ENCODE measurements at regions not wholly inside any gene's neighbourhood (a gene's known extent, or its start where the extent isn't known, plus 50 kb on each side); places are given as distances from the start of the nearest gene placed in this dataset.

GRCh38 chr11:30719371-30719770 lies 133.2 kb upstream of the MPPED2 start:
- DNase-seq (no peak), FAIRE-seq (no peak)
- Histone ChIP-seq H3K27me3 (ENCODE audit: control insufficient read depth, insufficient read depth, low read length) (no peaks in the 10 kb centered on the region), H3K4me3 (ENCODE audit: low read length in 3 of 3) (no peak overlapping the region), H3K9me3 (ENCODE audit: control insufficient read depth in 2 of 3, insufficient read depth in 1 of 3, low read length in 3 of 3) (no peaks in the 10 kb centered on the region), H3K27ac (ENCODE audit: low read depth in 2 of 2, low read length in 2 of 2) (no peak overlapping the region), H3K4me1 (ENCODE audit: control insufficient read depth in 2 of 3, insufficient read depth in 2 of 3, low read depth in 1 of 3, low read length in 3 of 3) (no peaks in the 10 kb centered on the region), H3K36me3 (ENCODE audit: control insufficient read depth in 2 of 3, insufficient read depth in 3 of 3, low read length in 3 of 3) (no peaks in the 10 kb centered on the region), H3K9ac (ENCODE audit: low read length in 3 of 3) (no peak overlapping the region)
- intact Hi-C loops (cut with DNase I): no loop called here
- no peak for TF ChIP-seq CTCF (IDR thresholded peaks at IDR 0.05; ENCODE audit: borderline replicate concordance, extremely low read depth, insufficient read depth)

DNA sequence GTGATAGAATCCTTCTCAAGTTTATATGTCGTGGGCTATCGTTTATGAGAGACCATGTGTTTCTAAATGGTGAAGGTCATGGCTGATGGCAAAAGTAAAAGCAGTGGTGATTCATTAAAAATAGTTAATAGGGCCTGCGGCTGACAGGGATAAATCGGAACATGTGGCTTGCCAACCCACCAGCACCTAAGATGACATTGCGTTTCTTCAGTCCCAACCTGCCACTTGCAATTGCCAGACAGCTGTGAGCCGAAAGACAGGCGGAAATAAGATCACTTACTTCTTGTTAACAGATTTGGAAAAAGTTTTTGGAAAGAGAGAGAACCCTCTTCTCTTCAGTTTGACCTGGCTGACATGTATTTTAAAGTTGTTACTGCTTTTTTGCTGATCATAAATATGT lies 131.5 kb upstream of the MPPED2 start:
- FAIRE-seq (no peak), DNase-seq (no peak)
- intact Hi-C loops (cut with DNase I): no loop called here
- no peak overlapping the region for H3K4me3 ChIP-seq (ENCODE audit: low read length in 3 of 3)
- H3K27me3 ChIP-seq (ENCODE audit: control insufficient read depth, insufficient read depth, low read length): no peaks in the 10 kb centered on the region
- no peak overlapping the region for H3K27ac ChIP-seq (ENCODE audit: low read depth in 2 of 2, low read length in 2 of 2)
- H3K9ac ChIP-seq (ENCODE audit: low read length in 3 of 3): no peak overlapping the region
- no peaks in the 10 kb centered on the region for H3K36me3 ChIP-seq (ENCODE audit: control insufficient read depth in 2 of 3, insufficient read depth in 3 of 3, low read length in 3 of 3)
- no peak for TF ChIP-seq CTCF (IDR thresholded peaks at IDR 0.05; ENCODE audit: borderline replicate concordance, extremely low read depth, insufficient read depth)
- no peaks in the 10 kb centered on the region for H3K9me3 ChIP-seq (ENCODE audit: control insufficient read depth in 2 of 3, insufficient read depth in 1 of 3, low read length in 3 of 3)
- H3K4me1 ChIP-seq (ENCODE audit: control insufficient read depth in 2 of 3, insufficient read depth in 2 of 3, low read depth in 1 of 3, low read length in 3 of 3): peaks cover 0 to 4% (median 0%) of the 10 kb centered on the region in 3 donors

DNA sequence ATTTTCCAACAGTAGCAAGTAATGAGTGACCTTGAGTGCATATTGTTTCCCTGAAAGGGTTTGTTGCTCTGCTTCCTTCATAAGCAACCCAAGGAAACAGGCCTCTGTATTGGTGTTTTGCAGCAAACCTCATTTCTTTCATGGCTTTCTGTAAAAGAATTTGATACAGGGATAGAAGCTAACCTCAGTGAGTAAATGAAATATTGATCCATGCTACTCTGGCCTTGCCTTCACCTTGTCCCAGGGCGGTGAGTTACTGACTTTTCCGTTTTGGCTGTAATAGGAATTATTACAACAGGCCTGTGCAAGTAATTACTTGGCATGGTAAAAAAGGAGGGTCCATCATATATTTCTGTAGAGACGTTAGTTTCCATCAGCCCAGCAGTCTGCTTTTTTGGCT lies 130.9 kb upstream of the MPPED2 start:
- DNase-seq (no peak), FAIRE-seq (no peak)
- Histone ChIP-seq H3K36me3 (ENCODE audit: control insufficient read depth in 2 of 3, insufficient read depth in 3 of 3, low read length in 3 of 3) (no peaks in the 10 kb centered on the region), H3K4me1 (ENCODE audit: control insufficient read depth in 2 of 3, insufficient read depth in 2 of 3, low read depth in 1 of 3, low read length in 3 of 3) (peaks cover 0 to 5% (median 0%) of the 10 kb centered on the region in 3 donors), H3K9ac (ENCODE audit: low read length in 3 of 3) (no peak overlapping the region), H3K4me3 (ENCODE audit: low read length in 3 of 3) (no peak overlapping the region), H3K9me3 (ENCODE audit: control insufficient read depth in 2 of 3, insufficient read depth in 1 of 3, low read length in 3 of 3) (no peaks in the 10 kb centered on the region), H3K27me3 (ENCODE audit: control insufficient read depth, insufficient read depth, low read length) (no peaks in the 10 kb centered on the region), H3K27ac (ENCODE audit: low read depth in 2 of 2, low read length in 2 of 2) (no peak overlapping the region)
- no peak for TF ChIP-seq CTCF (IDR thresholded peaks at IDR 0.05; ENCODE audit: borderline replicate concordance, extremely low read depth, insufficient read depth)
- intact Hi-C loops (cut with DNase I): no loop called here

DNA sequence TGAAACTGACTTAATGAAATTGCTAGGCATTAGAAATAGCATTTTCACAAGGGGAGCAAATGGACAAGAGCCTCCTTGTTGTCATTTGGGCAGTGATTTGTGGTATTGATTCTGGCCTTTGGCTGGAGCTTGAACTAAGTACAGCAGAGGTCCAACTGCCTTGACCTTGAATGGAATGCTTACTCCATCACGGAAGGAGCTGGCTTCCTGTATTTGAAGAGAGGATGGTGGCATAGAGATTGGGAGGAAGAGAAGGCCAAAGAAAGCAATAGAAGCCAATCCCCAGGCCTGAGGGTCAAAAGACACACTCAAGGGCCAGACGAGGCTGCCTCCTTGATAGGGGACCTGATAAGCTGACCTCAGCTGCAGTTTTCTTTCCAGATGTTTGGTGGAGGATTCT lies 126.6 kb upstream of the MPPED2 start:
- no peak overlapping the region for H3K4me3 ChIP-seq (ENCODE audit: low read length in 3 of 3)
- H3K36me3 ChIP-seq (ENCODE audit: control insufficient read depth in 2 of 3, insufficient read depth in 3 of 3, low read length in 3 of 3): no peaks in the 10 kb centered on the region
- no peak overlapping the region for H3K9ac ChIP-seq (ENCODE audit: low read length in 3 of 3)
- H3K9me3 ChIP-seq (ENCODE audit: control insufficient read depth in 2 of 3, insufficient read depth in 1 of 3, low read length in 3 of 3): no peaks in the 10 kb centered on the region
- TF ChIP-seq CTCF (IDR thresholded peaks at IDR 0.05; ENCODE audit: borderline replicate concordance, extremely low read depth, insufficient read depth): no peak
- FAIRE-seq: no peak
- DNase-seq: no peak
- H3K27ac ChIP-seq (ENCODE audit: low read depth in 2 of 2, low read length in 2 of 2): no peak overlapping the region
- H3K27me3 ChIP-seq (ENCODE audit: control insufficient read depth, insufficient read depth, low read length): no peaks in the 10 kb centered on the region
- H3K4me1 ChIP-seq (ENCODE audit: control insufficient read depth in 2 of 3, insufficient read depth in 2 of 3, low read depth in 1 of 3, low read length in 3 of 3): peaks cover 0 to 5% (median 0%) of the 10 kb centered on the region in 3 donors
- intact Hi-C loops (cut with DNase I): no loop called here

Measured in kidney (tissue), 13 donors.